IPS-18c (cell line): ENCODE measurements at regions not wholly inside any gene's neighbourhood (a gene's known extent, or its start where the extent isn't known, plus 50 kb on each side); places are given as distances from the start of the nearest gene placed in this dataset.
"Not testable (repeated sequence)": the region's sequence is repeated elsewhere in the genome, so short reads cannot be mapped to it uniquely, and the experiment has no call there.

Experiments
- H3K4me3 ChIP-seq: 2 replicates; pipeline ENCODE4 v1.7.0; 2013; ENCODE audit warnings: low read depth, mild to moderate bottlenecking, low read length, moderate library complexity; ENCODE audit not compliant: insufficient read depth
- H3K9me3 ChIP-seq: one replicate; pipeline ENCODE4 v1.6.1; 2013; ENCODE audit warnings: mild to moderate bottlenecking, low read length, moderate library complexity; ENCODE audit not compliant: control insufficient read depth, insufficient read depth

DNA sequence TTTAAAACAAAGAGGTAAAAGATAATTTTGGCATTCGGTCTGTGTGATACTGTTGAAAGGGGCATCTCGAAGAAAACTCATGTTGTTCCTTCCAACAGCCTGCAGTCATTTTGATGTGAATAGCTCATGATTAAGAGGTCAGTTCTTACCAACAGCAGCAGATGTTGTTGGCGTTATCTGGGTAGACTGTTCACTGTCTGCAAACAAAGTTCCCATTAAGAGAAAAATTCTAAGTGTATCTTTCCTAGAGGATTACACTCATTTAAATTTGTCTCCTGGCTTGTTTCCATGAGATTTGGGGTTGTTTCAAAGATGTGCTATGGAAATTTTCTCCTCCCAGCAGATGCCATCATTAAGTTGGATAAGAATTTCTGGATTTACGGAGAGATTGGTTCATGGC, 138.2 kb upstream of the RORB start:
- no peaks in the 10 kb centered on the region for H3K9me3 ChIP-seq
- no peak overlapping the region for H3K4me3 ChIP-seq

DNA sequence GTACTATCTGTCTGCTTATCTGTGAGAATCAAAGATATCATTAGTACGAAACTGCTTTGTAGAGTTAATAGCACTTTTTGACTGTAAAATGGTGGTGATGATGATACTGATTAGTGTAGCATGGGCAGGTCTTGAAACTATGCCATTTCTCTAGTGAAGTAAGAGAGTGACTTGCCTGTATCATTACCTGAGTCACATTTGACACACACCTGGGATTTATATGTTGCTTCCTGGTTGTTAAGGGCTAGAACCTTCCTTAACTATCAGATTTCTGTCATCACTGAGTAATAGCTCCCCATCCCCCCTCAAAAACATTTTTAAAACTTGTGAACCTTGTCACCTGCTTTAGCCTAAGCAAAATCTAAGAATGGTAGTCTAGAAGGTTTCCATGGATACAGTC, 135.6 kb upstream of the RORB start:
- Histone ChIP-seq H3K9me3 (no peaks in the 10 kb centered on the region), H3K4me3 (no peak overlapping the region)

GRCh38 chr9:74362423-74362822, 134.7 kb upstream of the RORB start:
- H3K4me3 ChIP-seq = no peak overlapping the region
- H3K9me3 ChIP-seq = no peaks in the 10 kb centered on the region

- Histone ChIP-seq H3K4me3 (no peak overlapping the region), H3K9me3 (no peaks in the 10 kb centered on the region)
Measured at GRCh38 chr9:74366111-74366510, 131.0 kb upstream of the RORB start.

GRCh38 chr9:74369844-74370243, 127.3 kb upstream of the RORB start:
- no peaks in the 10 kb centered on the region for H3K9me3 ChIP-seq
- no peak overlapping the region for H3K4me3 ChIP-seq

DNA sequence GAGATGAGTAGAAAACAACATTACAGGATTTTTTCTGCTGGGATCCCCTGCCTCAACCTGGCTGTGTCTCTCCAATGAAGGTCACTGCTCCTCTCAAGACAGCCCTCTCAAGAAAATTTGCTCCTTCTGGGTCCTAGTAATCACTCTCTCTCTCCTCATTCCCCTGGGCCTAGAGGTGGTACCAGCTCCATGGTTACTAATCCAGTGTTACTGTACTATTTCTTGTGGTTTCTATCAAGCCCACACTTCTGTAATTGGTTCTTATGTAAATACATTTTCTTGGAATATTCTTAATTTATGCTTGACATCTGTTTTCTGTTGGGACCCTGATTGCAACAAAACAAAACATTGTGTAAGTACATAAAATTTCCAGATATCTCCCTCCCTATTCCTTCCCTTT, 123.8 kb upstream of the RORB start:
- H3K4me3 ChIP-seq = no peak overlapping the region
- no peaks in the 10 kb centered on the region for H3K9me3 ChIP-seq

GRCh38 chr9:74379718-74380117, 117.4 kb upstream of the RORB start:
- Histone ChIP-seq H3K4me3 (no peak overlapping the region), H3K9me3 (no peaks in the 10 kb centered on the region)

DNA sequence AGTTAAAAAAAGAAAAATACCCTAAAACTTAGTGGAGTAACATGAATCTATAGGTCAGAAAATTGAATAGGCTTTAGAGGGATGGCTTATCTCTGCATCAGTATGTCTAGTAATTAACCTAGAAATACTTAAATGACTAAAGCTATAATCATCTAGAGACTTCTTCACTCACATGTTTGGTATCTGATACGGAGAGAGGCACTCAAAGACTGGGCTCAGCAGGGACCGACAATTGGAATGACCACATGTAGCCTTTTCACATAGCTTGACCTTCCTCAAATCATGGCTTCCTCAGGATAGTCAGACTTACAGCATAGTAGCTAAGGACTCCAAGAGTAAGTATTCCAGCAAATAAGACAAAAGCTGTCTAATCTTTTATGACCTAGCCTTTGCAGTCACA, 105.3 kb upstream of the RORB start:
- H3K4me3 ChIP-seq = no peak overlapping the region
- no peaks in the 10 kb centered on the region for H3K9me3 ChIP-seq

DNA sequence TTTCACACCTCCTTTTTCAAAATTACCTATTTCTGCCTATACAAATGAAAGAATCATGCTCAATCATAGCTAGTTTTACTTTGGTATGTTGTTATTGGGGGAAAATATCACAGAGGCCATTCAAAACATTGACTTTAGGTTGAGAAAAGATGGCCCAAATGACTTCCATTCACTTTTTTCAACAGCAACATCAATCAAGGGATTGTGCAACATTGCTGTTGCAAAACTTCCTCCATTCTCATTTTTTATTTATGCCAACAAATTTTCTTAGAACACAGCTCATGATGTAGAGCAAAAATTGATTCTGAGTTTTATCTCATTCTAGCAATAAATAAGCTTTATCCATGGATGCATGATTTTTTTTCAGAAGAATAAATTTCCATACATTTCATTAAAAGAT, 93.6 kb upstream of the RORB start:
- no peak overlapping the region for H3K4me3 ChIP-seq
- H3K9me3 ChIP-seq = no peaks in the 10 kb centered on the region

GRCh38 chr9:74404620-74405019, 92.5 kb upstream of the RORB start:
- H3K9me3 ChIP-seq = no peaks in the 10 kb centered on the region
- H3K4me3 ChIP-seq = no peak overlapping the region

DNA sequence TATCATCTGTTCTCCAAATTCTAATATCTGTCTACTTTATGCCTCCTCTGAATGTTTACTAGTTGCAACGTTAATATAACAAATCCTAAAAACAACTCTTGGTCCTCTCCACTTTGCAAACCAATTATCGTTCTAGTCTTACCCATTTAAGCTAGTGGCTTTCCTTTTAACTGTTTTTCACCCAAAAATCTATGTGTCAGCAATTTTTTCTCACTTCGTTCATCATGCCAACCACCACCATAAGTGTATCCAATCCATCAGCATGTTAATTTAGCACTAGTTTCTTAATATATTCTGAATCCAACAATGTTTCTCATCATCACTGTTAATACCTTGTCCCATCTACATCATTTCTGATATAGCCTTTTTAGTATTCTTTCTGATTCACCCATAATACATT, 90.0 kb upstream of the RORB start:
- Histone ChIP-seq H3K4me3 (no peak overlapping the region), H3K9me3 (no peaks in the 10 kb centered on the region)

- no peaks in the 10 kb centered on the region for H3K9me3 ChIP-seq
- no peak overlapping the region for H3K4me3 ChIP-seq
Measured at GRCh38 chr9:74412236-74412979, 84.7 kb upstream of the RORB start.

GRCh38 chr9:74413876-74414275, 83.3 kb upstream of the RORB start:
- Histone ChIP-seq H3K4me3 (no peak overlapping the region), H3K9me3 (no peaks in the 10 kb centered on the region)

DNA sequence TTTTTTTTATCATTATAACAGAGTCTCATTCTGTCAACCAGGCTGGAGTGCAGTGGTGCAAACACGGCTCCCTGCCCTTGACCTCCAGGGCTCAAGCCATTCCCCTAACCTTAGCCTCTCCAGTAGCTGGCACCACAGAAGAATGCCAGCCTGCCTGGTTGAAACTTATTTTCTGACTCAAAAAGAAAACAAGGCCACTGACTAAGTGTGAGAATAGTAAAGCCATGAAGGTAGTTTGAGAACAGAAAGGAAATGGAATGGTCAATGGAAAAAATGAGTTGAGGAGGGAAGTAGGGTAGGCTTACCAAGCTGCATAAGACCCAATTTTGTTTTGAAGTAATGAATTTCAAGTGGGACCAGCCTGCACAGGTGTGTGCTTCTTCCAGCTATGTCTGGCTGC, 82.8 kb upstream of the RORB start:
- no peak overlapping the region for H3K4me3 ChIP-seq
- H3K9me3 ChIP-seq = no peaks in the 10 kb centered on the region

DNA sequence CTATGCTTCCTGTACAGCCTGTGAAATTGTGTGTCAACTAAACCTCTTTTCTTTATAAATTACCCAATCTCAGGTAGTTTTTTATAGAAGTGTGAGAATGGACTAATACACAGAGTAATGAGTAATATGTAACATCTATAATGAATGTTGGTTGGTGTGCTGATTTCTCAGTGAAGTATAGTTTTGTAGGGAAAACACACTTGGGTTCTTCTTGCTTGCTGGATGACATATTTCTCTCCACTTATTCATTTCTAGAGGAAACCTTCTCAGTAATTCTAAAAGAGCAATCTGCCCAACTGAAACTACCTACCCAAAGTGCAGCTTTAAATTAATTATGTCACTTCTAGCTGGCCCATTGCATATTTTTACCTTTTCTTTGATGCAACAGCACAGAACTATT, 81.1 kb upstream of the RORB start:
- H3K9me3 ChIP-seq = no peaks in the 10 kb centered on the region
- no peak overlapping the region for H3K4me3 ChIP-seq

GRCh38 chr9:74424488-74424887, 72.6 kb upstream of the RORB start:
- H3K4me3 ChIP-seq, H3K9me3 ChIP-seq: not testable (repeated sequence)

DNA sequence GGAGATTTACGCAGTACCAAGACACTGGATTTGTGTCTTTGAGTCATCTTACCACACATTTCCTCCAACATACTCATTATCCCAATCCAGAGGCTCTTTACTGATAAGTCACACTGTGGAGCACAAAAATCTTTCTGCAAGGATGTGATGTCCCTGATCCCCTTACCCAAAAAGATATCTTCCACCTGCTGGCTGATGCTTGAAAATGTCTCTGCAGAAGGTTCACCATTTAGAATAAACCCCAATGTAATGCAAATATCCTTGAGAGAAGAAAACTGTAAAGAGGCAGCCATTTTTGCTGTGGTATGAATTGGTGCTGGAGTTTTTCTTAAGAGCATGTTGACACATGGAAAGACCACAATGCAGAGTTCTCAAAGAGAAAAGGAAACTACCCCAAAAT, 65.7 kb upstream of the RORB start:
- H3K4me3 ChIP-seq = no peak overlapping the region
- no peaks in the 10 kb centered on the region for H3K9me3 ChIP-seq

DNA sequence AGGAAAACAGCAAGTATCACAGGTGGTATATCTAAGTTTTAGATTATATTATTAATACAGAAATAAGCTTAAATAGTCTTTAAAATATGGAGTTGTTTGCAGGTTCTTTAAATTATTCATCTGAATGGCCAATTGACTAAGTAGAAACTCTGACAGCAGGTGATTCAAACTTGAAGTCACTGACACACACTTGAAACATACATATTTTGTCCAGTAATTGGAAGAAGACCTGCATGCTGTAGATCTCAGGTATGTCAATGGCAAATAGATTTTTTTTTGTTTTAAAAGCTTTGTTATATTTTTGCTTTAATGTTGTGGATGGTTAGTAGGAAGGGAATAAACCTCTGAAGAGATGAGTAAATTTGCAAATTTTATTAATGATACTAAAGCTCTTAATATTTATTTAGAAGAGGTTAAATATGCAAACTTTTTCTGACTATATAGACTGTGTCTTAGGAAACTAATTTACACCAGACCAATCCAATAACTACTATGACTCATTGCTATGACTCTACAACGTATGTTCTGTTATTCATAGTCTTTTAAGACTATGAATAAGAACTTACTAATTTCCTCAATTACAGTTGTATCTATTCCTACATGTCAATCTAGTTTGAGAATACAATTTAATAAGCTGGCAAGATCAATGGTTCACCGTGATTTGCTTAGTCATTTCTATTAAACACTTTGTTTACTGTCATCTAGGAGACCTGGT, 53.9 kb upstream of the RORB start:
- H3K9me3 ChIP-seq = no peaks in the 10 kb centered on the region
- H3K4me3 ChIP-seq = no peak overlapping the region

GRCh38 chr9:74444369-74444768, 52.8 kb upstream of the RORB start:
- H3K4me3 ChIP-seq = no peak overlapping the region

More at GRCh38 chr9:74444369-74444768, 52.8 kb upstream of the RORB start:
- no peaks in the 10 kb centered on the region for H3K9me3 ChIP-seq
